ENCODE measurements at regions not wholly inside any gene's neighbourhood (a gene's known extent, or its start where the extent isn't known, plus 50 kb on each side); places are given as distances from the start of the nearest gene placed in this dataset.

DNA sequence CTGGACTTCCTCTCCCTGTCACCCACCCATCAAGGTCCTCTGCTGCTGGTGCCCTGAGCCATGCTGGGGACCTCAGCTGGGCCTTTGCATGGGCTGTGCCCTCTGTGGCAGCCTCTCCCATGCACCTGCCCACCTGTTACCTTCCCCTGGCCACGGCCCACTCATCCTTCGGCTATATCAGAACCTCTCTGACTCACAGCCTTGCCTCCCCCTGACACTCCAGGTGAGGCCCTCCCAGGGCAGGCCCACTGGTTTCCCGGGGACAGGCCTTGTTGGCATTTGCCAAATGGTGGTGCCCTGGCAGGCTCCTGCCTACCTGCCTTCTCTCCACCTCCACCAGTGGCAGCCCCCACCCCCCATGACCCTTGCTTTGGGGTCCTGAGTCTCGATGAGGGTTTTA is 73.7 kb upstream of the PRR5 start:
- no peak for TF ChIP-seq POLR2AphosphoS5 (IDR thresholded peaks at IDR 0.05; ENCODE audit: low read depth, low read length)
- TF ChIP-seq, protein P1, sequence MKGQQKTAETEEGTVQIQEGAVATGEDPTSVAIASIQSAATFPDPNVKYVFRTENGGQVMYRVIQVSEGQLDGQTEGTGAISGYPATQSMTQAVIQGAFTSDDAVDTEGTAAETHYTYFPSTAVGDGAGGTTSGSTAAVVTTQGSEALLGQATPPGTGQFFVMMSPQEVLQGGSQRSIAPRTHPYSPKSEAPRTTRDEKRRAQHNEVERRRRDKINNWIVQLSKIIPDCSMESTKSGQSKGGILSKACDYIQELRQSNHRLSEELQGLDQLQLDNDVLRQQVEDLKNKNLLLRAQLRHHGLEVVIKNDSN (IDR thresholded peaks at IDR 0.05; ENCODE audit: borderline replicate concordance, low read depth), result no peak
- no peak for TF ChIP-seq FOXJ3 (CRISPR knock-in tag; IDR thresholded peaks at IDR 0.05)
- TF ChIP-seq, protein P2, sequence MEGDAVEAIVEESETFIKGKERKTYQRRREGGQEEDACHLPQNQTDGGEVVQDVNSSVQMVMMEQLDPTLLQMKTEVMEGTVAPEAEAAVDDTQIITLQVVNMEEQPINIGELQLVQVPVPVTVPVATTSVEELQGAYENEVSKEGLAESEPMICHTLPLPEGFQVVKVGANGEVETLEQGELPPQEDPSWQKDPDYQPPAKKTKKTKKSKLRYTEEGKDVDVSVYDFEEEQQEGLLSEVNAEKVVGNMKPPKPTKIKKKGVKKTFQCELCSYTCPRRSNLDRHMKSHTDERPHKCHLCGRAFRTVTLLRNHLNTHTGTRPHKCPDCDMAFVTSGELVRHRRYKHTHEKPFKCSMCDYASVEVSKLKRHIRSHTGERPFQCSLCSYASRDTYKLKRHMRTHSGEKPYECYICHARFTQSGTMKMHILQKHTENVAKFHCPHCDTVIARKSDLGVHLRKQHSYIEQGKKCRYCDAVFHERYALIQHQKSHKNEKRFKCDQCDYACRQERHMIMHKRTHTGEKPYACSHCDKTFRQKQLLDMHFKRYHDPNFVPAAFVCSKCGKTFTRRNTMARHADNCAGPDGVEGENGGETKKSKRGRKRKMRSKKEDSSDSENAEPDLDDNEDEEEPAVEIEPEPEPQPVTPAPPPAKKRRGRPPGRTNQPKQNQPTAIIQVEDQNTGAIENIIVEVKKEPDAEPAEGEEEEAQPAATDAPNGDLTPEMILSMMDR (IDR thresholded peaks at IDR 0.05), result no peak
